Upper lobe of left lung (tissue), 6 donors: ENCODE measurements at regions not wholly inside any gene's neighbourhood (a gene's known extent, or its start where the extent isn't known, plus 50 kb on each side); places are given as distances from the start of the nearest gene placed in this dataset.

Source experiments
- ATAC-seq, 2 donors: fragments of 200-7000 bp; cut with Tn5 transposase; one replicate each; pipeline ENCODE4 v1.9.1; 2022; ENCODE audit warnings: mild to moderate bottlenecking in 2 of 2, moderate library complexity in 2 of 2; ENCODE audit not compliant: low FRiP score in 2 of 2
- DNase-seq, 2 donors: peaks; one replicate each; pipeline ENCODE4 v3.0.0-alpha.2; 2019 to 2020
- H3K27ac ChIP-seq, 4 donors: fragments of 200-600 bp; sonication (generic); one replicate each; pipeline ENCODE4 v1.5.1; 2016 to 2019
- H3K27me3 ChIP-seq, 4 donors: fragments of 200-600 bp; sonication (generic); one replicate each; pipeline ENCODE4 v1.5.1; 2017 to 2019
- H3K36me3 ChIP-seq, 4 donors: fragments of 200-600 bp; sonication (generic); one replicate each; pipeline ENCODE4 v1.5.1; 2016 to 2019
- H3K4me1 ChIP-seq, 4 donors: fragments of 200-600 bp; sonication (generic); one replicate each; pipeline ENCODE4 v1.5.1; 2018 to 2019
- H3K4me3 ChIP-seq, 4 donors: fragments of 200-600 bp; sonication (generic); one replicate each; pipeline ENCODE4 v1.5.1; 2017 to 2019; ENCODE audit warnings: mild to moderate bottlenecking in 2 of 4, moderate library complexity in 1 of 4
- H3K9me3 ChIP-seq, 4 donors: fragments of 200-600 bp; sonication (generic); one replicate each; pipeline ENCODE4 v1.5.1; 2018 to 2019
- CTCF ChIP-seq, 6 experiments: fragments of 450-650 bp in 4 of 6; fragments of 200-600 bp in 2 of 6; sonication (generic) in 2 of 6; IDR thresholded peaks; one replicate each; pipeline ENCODE4 v1.5.1; 2016 to 2019; ENCODE audit warnings: antibody characterized with exemption in 6 of 6
- EP300 ChIP-seq, 4 donors: sonication (generic); formaldehyde crosslinking; IDR thresholded peaks; one replicate each; pipeline ENCODE4 v1.5.1; 2017; ENCODE audit warnings: antibody characterized with exemption in 4 of 4, control low read depth in 2 of 4
- POLR2A ChIP-seq, 4 donors: fragments of 450-650 bp; IDR thresholded peaks; one replicate each; pipeline ENCODE4 v1.5.1; 2016 to 2017; ENCODE audit warnings: antibody characterized with exemption in 4 of 4, mild to moderate bottlenecking in 2 of 4
- POLR2AphosphoS5 ChIP-seq, 2 donors: sonication (generic); formaldehyde crosslinking; IDR thresholded peaks; one replicate each; pipeline ENCODE4 v1.5.1; 2017; ENCODE audit warnings: antibody characterized with exemption in 2 of 2
- WGBS, 2 donors: methylation state at CpG; one replicate each; pipeline ENCODE4 v1.1.5; 2017 to 2018; 5-methylcytosine and 5-hydroxymethylcytosine counted together
- donor health status: DM: no; HTN: no; CAD: no; lungs with moderate emphysema.
- donor health status: DM: no; HTN: yes; CAD: no; lungs with severe emphysema.

- 37 to 44% methylated on average over 2 of the region's 2 CpGs for WGBS, 2 donors
- Histone ChIP-seq H3K27ac (no peak overlapping the region), H3K27me3 (no peaks in the 10 kb centered on the region), H3K4me3 (no peak overlapping the region), H3K9me3 (no peaks in the 10 kb centered on the region), H3K4me1 (no peaks in the 10 kb centered on the region), H3K36me3 (no peaks in the 10 kb centered on the region)
- DNase-seq (no peak), ATAC-seq (no peak)
- no peak for TF ChIP-seq EP300 (IDR thresholded peaks at IDR 0.05)
- TF ChIP-seq CTCF (IDR thresholded peaks at IDR 0.05), result no peak
- TF ChIP-seq POLR2A (IDR thresholded peaks at IDR 0.05), result no peak
- no peak for TF ChIP-seq POLR2AphosphoS5 (IDR thresholded peaks at IDR 0.05)
These were observed 141.8 kb downstream of the CTH start for GRCh38 chr1:70552662-70553566.

GRCh38 chr1:70553567-70553956, 142.5 kb downstream of the CTH start:
- Histone ChIP-seq H3K9me3 (no peaks in the 10 kb centered on the region), H3K4me3 (no peak overlapping the region), H3K36me3 (no peaks in the 10 kb centered on the region), H3K4me1 (no peaks in the 10 kb centered on the region), H3K27me3 (no peaks in the 10 kb centered on the region), H3K27ac (no peak overlapping the region)
- WGBS, 2 donors, result 42 to 78% methylated on average over 1 of the region's 1 CpG
- DNase-seq (no peak), ATAC-seq (no peak)
- no peak for TF ChIP-seq EP300 (IDR thresholded peaks at IDR 0.05)
- TF ChIP-seq CTCF (IDR thresholded peaks at IDR 0.05), result no peak
- TF ChIP-seq POLR2AphosphoS5 (IDR thresholded peaks at IDR 0.05), result no peak
- TF ChIP-seq POLR2A (IDR thresholded peaks at IDR 0.05), result no peak

GRCh38 chr1:70554341-70554740, 143.3 kb downstream of the CTH start:
- WGBS, 2 donors, result 90 to 95% methylated on average over 2 of the region's 2 CpGs
- no peak for ATAC-seq
- Histone ChIP-seq H3K4me3 (no peak overlapping the region), H3K27ac (no peak overlapping the region), H3K4me1 (no peaks in the 10 kb centered on the region), H3K27me3 (no peaks in the 10 kb centered on the region), H3K9me3 (no peaks in the 10 kb centered on the region), H3K36me3 (no peaks in the 10 kb centered on the region)
- no peak for DNase-seq
- TF ChIP-seq CTCF (IDR thresholded peaks at IDR 0.05), result no peak
- TF ChIP-seq POLR2AphosphoS5 (IDR thresholded peaks at IDR 0.05), result no peak
- TF ChIP-seq POLR2A (IDR thresholded peaks at IDR 0.05), result no peak
- TF ChIP-seq EP300 (IDR thresholded peaks at IDR 0.05), result no peak

GRCh38 chr1:70556541-70556940, 145.5 kb downstream of the CTH start:
- Histone ChIP-seq H3K27ac (no peak overlapping the region), H3K36me3 (no peaks in the 10 kb centered on the region), H3K27me3 (no peaks in the 10 kb centered on the region), H3K9me3 (no peaks in the 10 kb centered on the region), H3K4me3 (no peak overlapping the region), H3K4me1 (no peaks in the 10 kb centered on the region)
- WGBS, 2 donors, result 83 to 88% methylated on average over 2 of the region's 2 CpGs
- ATAC-seq (no peak), DNase-seq (no peak)
- TF ChIP-seq CTCF (IDR thresholded peaks at IDR 0.05) (no peak), POLR2A (IDR thresholded peaks at IDR 0.05) (no peak), POLR2AphosphoS5 (IDR thresholded peaks at IDR 0.05) (no peak), EP300 (IDR thresholded peaks at IDR 0.05) (no peak)

- Histone ChIP-seq H3K4me1 (no peaks in the 10 kb centered on the region), H3K9me3 (no peaks in the 10 kb centered on the region), H3K27me3 (no peaks in the 10 kb centered on the region), H3K4me3 (no peak overlapping the region), H3K27ac (no peak overlapping the region), H3K36me3 (no peaks in the 10 kb centered on the region)
- DNase-seq (no peak), ATAC-seq (no peak)
- WGBS, 2 donors, result 92 to 96% methylated on average over 5 of the region's 5 CpGs
- TF ChIP-seq EP300 (IDR thresholded peaks at IDR 0.05), result no peak
- no peak for TF ChIP-seq CTCF (IDR thresholded peaks at IDR 0.05)
- no peak for TF ChIP-seq POLR2A (IDR thresholded peaks at IDR 0.05)
- no peak for TF ChIP-seq POLR2AphosphoS5 (IDR thresholded peaks at IDR 0.05)
These were observed 156.1 kb downstream of the CTH start for GRCh38 chr1:70567167-70567566.
